ENCODE measurements at regions not wholly inside any gene's neighbourhood (a gene's known extent, or its start where the extent isn't known, plus 50 kb on each side); places are given as distances from the start of the nearest gene placed in this dataset.

GRCh38 chr10:130888493-130888892 lies 423.0 kb downstream of the TCERG1L start:
- H3K9me3 ChIP-seq (ENCODE audit: low read depth): no peaks in the 10 kb centered on the region
- no peak overlapping the region for H2AFZ ChIP-seq
- no peaks in the 10 kb centered on the region for H3K4me1 ChIP-seq (ENCODE audit: insufficient read depth)
- no peak for DNase-seq
- H3K4me3 ChIP-seq: no peak overlapping the region
- H3K27me3 ChIP-seq (replicated peaks; ENCODE audit: insufficient read depth): no peaks in the 10 kb centered on the region
- in situ Hi-C loops (cut with MboI): no loop called here
- TF ChIP-seq EZH2 (IDR thresholded peaks at IDR 0.05; ENCODE audit: insufficient read depth, poor library complexity, severe bottlenecking) (no peak), EZH2phosphoT487 (IDR thresholded peaks at IDR 0.05; ENCODE audit: insufficient read depth, low read depth) (no peak)
- H3K4me2 ChIP-seq (ENCODE audit: unreplicated experiment): no peak overlapping the region
- H3K27ac ChIP-seq: no peak overlapping the region
- H3K9me2 ChIP-seq (ENCODE audit: insufficient read depth): no peaks in the 10 kb centered on the region
- H3K79me2 ChIP-seq (ENCODE audit: insufficient read depth): no peaks in the 10 kb centered on the region
- no peaks in the 10 kb centered on the region for H3K36me3 ChIP-seq (ENCODE audit: low read depth)
- no peak overlapping the region for H3K9ac ChIP-seq
- no peaks in the 10 kb centered on the region for H4K20me1 ChIP-seq (ENCODE audit: insufficient read depth)
- H3F3A ChIP-seq (ENCODE audit: insufficient read depth): no peaks in the 10 kb centered on the region
- 40 to 48% methylated on average over 2 of the region's 2 CpGs for WGBS, 2 experiments (ENCODE audit: low coverage in 1 of 2, low lambda C conversion rate in 2 of 2, missing lambda C conversion rate in 2 of 2)

GRCh38 chr10:130889240-130889639 lies 422.3 kb downstream of the TCERG1L start:
- Histone ChIP-seq H3K27ac (no peak overlapping the region), H3K4me2 (ENCODE audit: unreplicated experiment) (no peak overlapping the region), H3K27me3 (replicated peaks; ENCODE audit: insufficient read depth) (no peaks in the 10 kb centered on the region), H3K36me3 (ENCODE audit: low read depth) (no peaks in the 10 kb centered on the region), H3K4me3 (no peak overlapping the region), H3K9me3 (ENCODE audit: low read depth) (no peaks in the 10 kb centered on the region), H3K4me1 (ENCODE audit: insufficient read depth) (no peaks in the 10 kb centered on the region), H4K20me1 (ENCODE audit: insufficient read depth) (no peaks in the 10 kb centered on the region), H3K79me2 (ENCODE audit: insufficient read depth) (no peaks in the 10 kb centered on the region), H2AFZ (no peak overlapping the region), H3K9ac (no peak overlapping the region), H3K9me2 (ENCODE audit: insufficient read depth) (no peaks in the 10 kb centered on the region), H3F3A (ENCODE audit: insufficient read depth) (no peaks in the 10 kb centered on the region)
- TF ChIP-seq EZH2phosphoT487 (IDR thresholded peaks at IDR 0.05; ENCODE audit: insufficient read depth, low read depth): no peak
- no peak for TF ChIP-seq EZH2 (IDR thresholded peaks at IDR 0.05; ENCODE audit: insufficient read depth, poor library complexity, severe bottlenecking)
- 22 to 26% methylated on average over 8 of the region's 8 CpGs for WGBS, 2 experiments (ENCODE audit: low coverage in 1 of 2, low lambda C conversion rate in 2 of 2, missing lambda C conversion rate in 2 of 2)
- in situ Hi-C loops (cut with MboI): no loop called here
- DNase-seq: no peak

- no peak overlapping the region for H3K4me2 ChIP-seq (ENCODE audit: unreplicated experiment)
- 20% methylated on average over 6 of the region's 6 CpGs for WGBS, 2 experiments (ENCODE audit: low coverage in 1 of 2, low lambda C conversion rate in 2 of 2, missing lambda C conversion rate in 2 of 2)
- H3K9ac ChIP-seq: no peak overlapping the region
- H3K9me3 ChIP-seq (ENCODE audit: low read depth): no peaks in the 10 kb centered on the region
- no peaks in the 10 kb centered on the region for H4K20me1 ChIP-seq (ENCODE audit: insufficient read depth)
- no peaks in the 10 kb centered on the region for H3F3A ChIP-seq (ENCODE audit: insufficient read depth)
- in situ Hi-C loops (cut with MboI): no loop called here
- H3K27ac ChIP-seq: no peak overlapping the region
- DNase-seq: no peak
- H3K4me3 ChIP-seq: no peak overlapping the region
- H3K36me3 ChIP-seq (ENCODE audit: low read depth): no peaks in the 10 kb centered on the region
- no peaks in the 10 kb centered on the region for H3K79me2 ChIP-seq (ENCODE audit: insufficient read depth)
- no peaks in the 10 kb centered on the region for H3K27me3 ChIP-seq (replicated peaks; ENCODE audit: insufficient read depth)
- H3K4me1 ChIP-seq (ENCODE audit: insufficient read depth): no peaks in the 10 kb centered on the region
- H3K9me2 ChIP-seq (ENCODE audit: insufficient read depth): no peaks in the 10 kb centered on the region
- H2AFZ ChIP-seq: no peak overlapping the region
- TF ChIP-seq EZH2 (IDR thresholded peaks at IDR 0.05; ENCODE audit: insufficient read depth, poor library complexity, severe bottlenecking) (no peak), EZH2phosphoT487 (IDR thresholded peaks at IDR 0.05; ENCODE audit: insufficient read depth, low read depth) (no peak)
Measured at GRCh38 chr10:130889780-130890179, 421.7 kb downstream of the TCERG1L start.

GRCh38 chr10:130891066-130891465 lies 420.5 kb downstream of the TCERG1L start:
- WGBS, 2 experiments (ENCODE audit: low coverage in 1 of 2, low lambda C conversion rate in 2 of 2, missing lambda C conversion rate in 2 of 2): 40 to 51% methylated on average over 11 of the region's 11 CpGs
- no peak overlapping the region for H3K9ac ChIP-seq
- no peaks in the 10 kb centered on the region for H3K27me3 ChIP-seq (replicated peaks; ENCODE audit: insufficient read depth)
- no peak for DNase-seq
- H3F3A ChIP-seq (ENCODE audit: insufficient read depth): no peaks in the 10 kb centered on the region
- H3K4me2 ChIP-seq (ENCODE audit: unreplicated experiment): no peak overlapping the region
- no peaks in the 10 kb centered on the region for H3K79me2 ChIP-seq (ENCODE audit: insufficient read depth)
- no peak overlapping the region for H3K27ac ChIP-seq
- no peak overlapping the region for H3K4me3 ChIP-seq
- no peaks in the 10 kb centered on the region for H4K20me1 ChIP-seq (ENCODE audit: insufficient read depth)
- in situ Hi-C loops (cut with MboI): no loop called here
- no peaks in the 10 kb centered on the region for H3K36me3 ChIP-seq (ENCODE audit: low read depth)
- no peak overlapping the region for H2AFZ ChIP-seq
- TF ChIP-seq EZH2phosphoT487 (IDR thresholded peaks at IDR 0.05; ENCODE audit: insufficient read depth, low read depth): no peak
- TF ChIP-seq EZH2 (IDR thresholded peaks at IDR 0.05; ENCODE audit: insufficient read depth, poor library complexity, severe bottlenecking): no peak
- H3K9me2 ChIP-seq (ENCODE audit: insufficient read depth): no peaks in the 10 kb centered on the region
- H3K4me1 ChIP-seq (ENCODE audit: insufficient read depth): no peaks in the 10 kb centered on the region
- H3K9me3 ChIP-seq (ENCODE audit: low read depth): no peaks in the 10 kb centered on the region

- no peaks in the 10 kb centered on the region for H3K9me3 ChIP-seq (ENCODE audit: low read depth)
- TF ChIP-seq EZH2phosphoT487 (IDR thresholded peaks at IDR 0.05; ENCODE audit: insufficient read depth, low read depth): no peak
- no peak for TF ChIP-seq EZH2 (IDR thresholded peaks at IDR 0.05; ENCODE audit: insufficient read depth, poor library complexity, severe bottlenecking)
- H3K4me3 ChIP-seq: no peak overlapping the region
- no peaks in the 10 kb centered on the region for H3K27me3 ChIP-seq (replicated peaks; ENCODE audit: insufficient read depth)
- no peak overlapping the region for H3K4me2 ChIP-seq (ENCODE audit: unreplicated experiment)
- WGBS, 2 experiments (ENCODE audit: low coverage in 1 of 2, low lambda C conversion rate in 2 of 2, missing lambda C conversion rate in 2 of 2): 27 to 32% methylated on average over 7 of the region's 7 CpGs
- H4K20me1 ChIP-seq (ENCODE audit: insufficient read depth): no peaks in the 10 kb centered on the region
- DNase-seq: no peak
- no peak overlapping the region for H3K9ac ChIP-seq
- no peak overlapping the region for H3K27ac ChIP-seq
- no peaks in the 10 kb centered on the region for H3K79me2 ChIP-seq (ENCODE audit: insufficient read depth)
- no peaks in the 10 kb centered on the region for H3K36me3 ChIP-seq (ENCODE audit: low read depth)
- H2AFZ ChIP-seq: no peak overlapping the region
- H3K9me2 ChIP-seq (ENCODE audit: insufficient read depth): no peaks in the 10 kb centered on the region
- in situ Hi-C loops (cut with MboI): no loop called here
- H3K4me1 ChIP-seq (ENCODE audit: insufficient read depth): no peaks in the 10 kb centered on the region
- H3F3A ChIP-seq (ENCODE audit: insufficient read depth): no peaks in the 10 kb centered on the region
Measured at GRCh38 chr10:130894471-130894870, 417.1 kb downstream of the TCERG1L start.

Data from GM23248 (cell line).